Fibroblast of villous mesenchyme (primary cell): ENCODE measurements at regions not wholly inside any gene's neighbourhood (a gene's known extent, or its start where the extent isn't known, plus 50 kb on each side); places are given as distances from the start of the nearest gene placed in this dataset.

Source experiments
- DNase-seq: peaks from one replicate; pipeline ENCODE4 v3.0.0-alpha.2; 2010; ENCODE audit warnings: low read depth
- H3K4me3 ChIP-seq: 2 replicates; pipeline ENCODE4 v1.5.1; 2011; ENCODE audit warnings: low read depth, mild to moderate bottlenecking, low read length
- CTCF ChIP-seq: IDR thresholded peaks from 2 replicates; pipeline ENCODE4 v1.5.1; 2012; ENCODE audit warnings: low read depth, mild to moderate bottlenecking, low read length; ENCODE audit not compliant: insufficient read depth

- no peak overlapping the region for H3K4me3 ChIP-seq
- no peak for TF ChIP-seq CTCF
- DNase-seq = no peak
These were observed 56.8 kb upstream of the DSP start for GRCh38 chr6:7484666-7485065.

GRCh38 chr6:7486951-7487350 is 54.5 kb upstream of the DSP start:
- DNase-seq = no peak
- no peak for TF ChIP-seq CTCF
- no peak overlapping the region for H3K4me3 ChIP-seq

DNA sequence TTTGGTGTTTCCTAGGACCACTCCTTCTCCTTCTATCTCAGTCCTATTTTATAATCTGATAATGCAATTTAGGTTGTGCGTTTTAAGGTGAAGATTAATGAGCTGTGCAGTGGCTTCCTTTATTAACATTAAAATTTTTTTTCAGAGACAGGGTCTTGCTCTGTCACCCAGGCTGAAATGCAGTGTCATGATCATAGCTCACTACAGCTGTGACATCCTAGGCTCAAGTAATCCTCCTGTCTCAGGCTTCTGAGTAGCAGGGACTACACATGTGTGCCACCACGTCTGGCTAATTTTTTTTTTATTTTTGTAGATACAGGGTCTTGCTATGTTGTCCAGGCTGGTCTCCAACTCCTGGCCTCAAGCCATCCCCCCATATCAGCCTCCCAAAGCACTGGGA is 53.0 kb upstream of the DSP start:
- H3K4me3 ChIP-seq = no peak overlapping the region
- no peak for DNase-seq
- TF ChIP-seq CTCF = no peak

DNA sequence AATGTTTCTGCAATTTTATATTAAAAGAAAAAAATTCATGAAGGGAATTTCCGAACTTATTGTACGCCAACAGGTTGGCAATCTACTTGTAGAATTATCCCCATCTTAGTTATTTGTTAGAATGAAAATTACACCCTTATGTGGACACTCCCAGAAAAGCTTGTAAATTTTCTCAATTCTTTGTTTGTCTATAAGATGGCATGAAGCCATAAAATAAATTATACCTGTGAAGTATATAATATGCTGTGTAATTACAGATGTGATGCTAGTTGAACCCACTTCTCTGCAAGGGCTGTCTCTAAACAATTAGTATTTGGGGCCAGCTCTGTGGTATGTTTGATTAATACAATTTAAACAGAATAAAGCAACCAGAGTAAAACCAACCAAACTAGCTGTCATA is 52.1 kb upstream of the DSP start:
- DNase-seq = no peak
- no peak for TF ChIP-seq CTCF
- no peak overlapping the region for H3K4me3 ChIP-seq
